ENCODE measurements at regions not wholly inside any gene's neighbourhood (a gene's known extent, or its start where the extent isn't known, plus 50 kb on each side); places are given as distances from the start of the nearest gene placed in this dataset.

GRCh38 chr18:29307982-29308381 lies 1131.1 kb upstream of the CDH2 start:
- TF ChIP-seq BACH1 (IDR thresholded peaks at IDR 0.05; ENCODE audit: low read length) (no peak), EP300 (IDR thresholded peaks at IDR 0.05; ENCODE audit: borderline replicate concordance in 1 of 2, low read depth in 2 of 2, low read length in 2 of 2) (no peak), EGR1 (IDR thresholded peaks at IDR 0.05; ENCODE audit: borderline replicate concordance, low read depth, low read length) (no peak), SIX5 (IDR thresholded peaks at IDR 0.05; ENCODE audit: low read depth, low read length) (no peak), RXRA (IDR thresholded peaks at IDR 0.05; ENCODE audit: insufficient read depth, low read depth, low read length) (no peak), EZH2 (IDR thresholded peaks at IDR 0.05; ENCODE audit: low read depth, low read length, severe bottlenecking) (no peak)
- TF ChIP-seq, protein P1, sequence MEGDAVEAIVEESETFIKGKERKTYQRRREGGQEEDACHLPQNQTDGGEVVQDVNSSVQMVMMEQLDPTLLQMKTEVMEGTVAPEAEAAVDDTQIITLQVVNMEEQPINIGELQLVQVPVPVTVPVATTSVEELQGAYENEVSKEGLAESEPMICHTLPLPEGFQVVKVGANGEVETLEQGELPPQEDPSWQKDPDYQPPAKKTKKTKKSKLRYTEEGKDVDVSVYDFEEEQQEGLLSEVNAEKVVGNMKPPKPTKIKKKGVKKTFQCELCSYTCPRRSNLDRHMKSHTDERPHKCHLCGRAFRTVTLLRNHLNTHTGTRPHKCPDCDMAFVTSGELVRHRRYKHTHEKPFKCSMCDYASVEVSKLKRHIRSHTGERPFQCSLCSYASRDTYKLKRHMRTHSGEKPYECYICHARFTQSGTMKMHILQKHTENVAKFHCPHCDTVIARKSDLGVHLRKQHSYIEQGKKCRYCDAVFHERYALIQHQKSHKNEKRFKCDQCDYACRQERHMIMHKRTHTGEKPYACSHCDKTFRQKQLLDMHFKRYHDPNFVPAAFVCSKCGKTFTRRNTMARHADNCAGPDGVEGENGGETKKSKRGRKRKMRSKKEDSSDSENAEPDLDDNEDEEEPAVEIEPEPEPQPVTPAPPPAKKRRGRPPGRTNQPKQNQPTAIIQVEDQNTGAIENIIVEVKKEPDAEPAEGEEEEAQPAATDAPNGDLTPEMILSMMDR (IDR thresholded peaks at IDR 0.05; ENCODE audit: control extremely low read depth in 1 of 3, insufficient read depth in 1 of 3, low read depth in 1 of 3, low read length in 3 of 3), result no peak
